Endodermal cell (in vitro differentiated cells): ENCODE measurements at regions not wholly inside any gene's neighbourhood (a gene's known extent, or its start where the extent isn't known, plus 50 kb on each side); places are given as distances from the start of the nearest gene placed in this dataset.
A peak's percentile ranks its signal among the peaks of the same experiment; 100 is the strongest.

Source experiments
- DNase-seq: peaks from one replicate; pipeline ENCODE4 v3.0.0-alpha.2; 2017
- H3K27ac ChIP-seq: 2 replicates; pipeline ENCODE4 v1.5.1; 2013; ENCODE audit warnings: mild to moderate bottlenecking, low read depth, low read length, moderate library complexity
- H3K27me3 ChIP-seq: 2 replicates; pipeline ENCODE4 v1.6.1; 2013; ENCODE audit warnings: mild to moderate bottlenecking, low read length, moderate library complexity; ENCODE audit not compliant: insufficient read depth, control insufficient read depth, poor library complexity, severe bottlenecking
- H3K36me3 ChIP-seq: 2 replicates; pipeline ENCODE4 v1.7.0; 2013; ENCODE audit warnings: mild to moderate bottlenecking, low read length, moderate library complexity; ENCODE audit not compliant: control insufficient read depth, insufficient read depth
- H3K4me1 ChIP-seq: one replicate; pipeline ENCODE4 v1.7.0; 2013; ENCODE audit warnings: low read length; ENCODE audit not compliant: control insufficient read depth, insufficient read depth
- H3K4me3 ChIP-seq: 2 replicates; pipeline ENCODE4 v1.5.1; 2013; ENCODE audit warnings: mild to moderate bottlenecking, low read length, moderate library complexity
- H3K9ac ChIP-seq: 2 replicates; pipeline ENCODE4 v1.6.1; 2013; ENCODE audit warnings: mild to moderate bottlenecking, low read length, moderate library complexity; ENCODE audit not compliant: poor library complexity, severe bottlenecking; ENCODE audit errors: extremely low read depth
- H3K9me3 ChIP-seq: 2 replicates; pipeline ENCODE4 v1.6.1; 2013; ENCODE audit warnings: mild to moderate bottlenecking, low read length, moderate library complexity; ENCODE audit not compliant: control insufficient read depth
- H3K27ac Mint-ChIP-seq: 2 replicates; pipeline ENCODE4 v1.8.0; 2020; ENCODE audit warnings: mixed read lengths
- H3K27me3 Mint-ChIP-seq: 2 replicates; pipeline ENCODE4 v1.8.0; 2021; ENCODE audit warnings: mild to moderate bottlenecking, mixed read lengths; ENCODE audit not compliant: insufficient read depth
- H3K36me3 Mint-ChIP-seq: 2 replicates; pipeline ENCODE4 v1.8.0; 2020; ENCODE audit warnings: low read depth, mixed read lengths
- H3K4me1 Mint-ChIP-seq: 2 replicates; pipeline ENCODE4 v1.8.0; 2020; ENCODE audit warnings: mixed read lengths
- H3K4me3 Mint-ChIP-seq: 2 replicates; pipeline ENCODE4 v1.8.0; 2020; ENCODE audit warnings: mild to moderate bottlenecking, moderate library complexity, mixed read lengths
- H3K9me3 Mint-ChIP-seq: 2 replicates; pipeline ENCODE4 v1.8.0; 2020; ENCODE audit warnings: mild to moderate bottlenecking, mixed read lengths
- WGBS, 2 experiments: methylation state at CpG; one replicate each; pipeline versions ENCODE4 v1.1.5 to v1.1.7; 2013; ENCODE audit warnings: missing lambda C conversion rate in 2 of 2, mixed read lengths in 1 of 2; ENCODE audit not compliant: insufficient coverage in 1 of 2, insufficient read length in 1 of 2; 5-methylcytosine and 5-hydroxymethylcytosine counted together
- TF ChIP-seq, protein P1 (sequence below): fragments of 200-600 bp; sonication (generic); conservative IDR thresholded peaks from 2 replicates; pipeline ENCODE4 v1.5.0; 2021; ENCODE audit warnings: antibody characterized with exemption, mild to moderate bottlenecking

DNA sequence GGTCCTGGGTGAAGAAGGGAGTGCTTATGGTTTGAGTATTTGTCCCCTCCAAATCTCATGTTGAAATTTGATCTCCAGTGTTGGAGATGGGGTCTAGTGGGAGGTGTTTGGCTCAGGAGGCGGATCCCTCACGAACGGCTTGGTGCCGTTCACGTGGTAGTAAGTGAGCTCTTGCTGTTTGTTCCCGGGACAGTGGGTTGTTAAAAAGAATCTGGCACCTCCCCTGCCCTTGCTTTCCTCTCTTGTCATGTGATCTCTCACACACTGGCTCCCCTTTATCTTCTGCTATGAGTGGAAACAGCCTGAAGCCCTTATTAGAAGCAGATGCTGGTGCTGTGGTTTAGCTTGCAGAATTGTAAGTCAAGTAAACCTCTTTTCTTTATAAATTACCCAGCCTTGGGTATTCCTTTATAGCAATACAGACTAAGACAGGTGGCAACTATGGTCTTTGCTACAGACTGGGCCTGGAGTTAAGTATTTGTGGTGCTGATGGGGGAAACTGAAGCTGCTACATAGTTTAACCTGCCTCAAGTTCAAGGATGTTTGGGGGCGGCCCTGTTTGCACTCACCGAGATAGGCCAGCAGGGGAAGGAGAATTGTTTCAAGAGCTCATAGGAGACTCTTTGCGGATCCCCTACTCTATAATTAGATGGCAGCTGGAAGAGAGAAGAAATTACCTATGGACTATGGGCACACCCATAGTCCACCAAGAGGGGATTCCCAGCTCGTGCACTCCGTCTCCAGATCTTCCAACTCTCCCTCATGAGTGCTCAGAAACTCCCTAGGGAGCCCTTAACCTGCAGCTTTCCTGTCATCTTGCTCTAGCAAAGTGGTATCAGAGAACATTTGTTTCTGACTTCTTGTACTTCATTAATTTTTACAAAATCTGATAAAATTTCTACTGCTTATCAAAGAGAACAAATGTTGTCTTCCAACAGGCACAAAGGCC, 164.6 kb downstream of the SLC15A5 start:
- H3K4me1 ChIP-seq = peaks cover 4% of the 10 kb centered on the region
- TF ChIP-seq, protein P1, sequence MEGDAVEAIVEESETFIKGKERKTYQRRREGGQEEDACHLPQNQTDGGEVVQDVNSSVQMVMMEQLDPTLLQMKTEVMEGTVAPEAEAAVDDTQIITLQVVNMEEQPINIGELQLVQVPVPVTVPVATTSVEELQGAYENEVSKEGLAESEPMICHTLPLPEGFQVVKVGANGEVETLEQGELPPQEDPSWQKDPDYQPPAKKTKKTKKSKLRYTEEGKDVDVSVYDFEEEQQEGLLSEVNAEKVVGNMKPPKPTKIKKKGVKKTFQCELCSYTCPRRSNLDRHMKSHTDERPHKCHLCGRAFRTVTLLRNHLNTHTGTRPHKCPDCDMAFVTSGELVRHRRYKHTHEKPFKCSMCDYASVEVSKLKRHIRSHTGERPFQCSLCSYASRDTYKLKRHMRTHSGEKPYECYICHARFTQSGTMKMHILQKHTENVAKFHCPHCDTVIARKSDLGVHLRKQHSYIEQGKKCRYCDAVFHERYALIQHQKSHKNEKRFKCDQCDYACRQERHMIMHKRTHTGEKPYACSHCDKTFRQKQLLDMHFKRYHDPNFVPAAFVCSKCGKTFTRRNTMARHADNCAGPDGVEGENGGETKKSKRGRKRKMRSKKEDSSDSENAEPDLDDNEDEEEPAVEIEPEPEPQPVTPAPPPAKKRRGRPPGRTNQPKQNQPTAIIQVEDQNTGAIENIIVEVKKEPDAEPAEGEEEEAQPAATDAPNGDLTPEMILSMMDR = peak; percentile 63
- 12 to 42% methylated on average over 3 to 11 of the region's 11 CpGs for WGBS, 2 experiments
- no peak overlapping the region for H3K9ac ChIP-seq
- H3K9me3 ChIP-seq = no peaks in the 10 kb centered on the region
- DNase-seq = peak; percentile 88
- Mint-ChIP-seq H3K27me3 (no peaks in the 10 kb centered on the region), H3K9me3 (no peaks in the 10 kb centered on the region), H3K27ac (peak overlapping the region; percentile 71), H3K4me3 (peak overlapping the region; percentile 42), H3K36me3 (no peaks in the 10 kb centered on the region), H3K4me1 (peaks cover 33% of the 10 kb centered on the region)
- H3K27me3 ChIP-seq = no peaks in the 10 kb centered on the region
- H3K27ac ChIP-seq = no peak overlapping the region
- H3K4me3 ChIP-seq = no peak overlapping the region
- no peaks in the 10 kb centered on the region for H3K36me3 ChIP-seq

DNA sequence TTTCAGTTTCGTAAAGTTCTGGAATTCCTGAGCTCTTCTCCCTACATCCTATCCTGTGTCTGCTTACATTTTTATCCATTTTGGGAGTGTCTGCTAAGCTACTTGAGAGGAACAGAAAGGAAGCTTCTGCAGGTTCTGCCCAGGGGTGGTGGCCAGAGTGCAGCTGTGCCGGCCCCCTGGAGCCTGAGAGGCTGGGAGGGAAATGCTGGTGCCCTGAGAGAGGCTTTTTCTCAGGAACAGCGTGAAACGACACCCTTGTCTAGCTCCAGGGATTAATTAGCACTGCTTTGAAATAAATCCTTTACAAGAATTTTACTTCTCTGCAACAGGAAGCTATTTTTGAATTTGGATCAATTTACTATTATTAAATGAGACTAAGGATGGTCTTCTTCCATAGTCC, 165.4 kb downstream of the SLC15A5 start:
- H3K36me3 Mint-ChIP-seq = no peaks in the 10 kb centered on the region
- peak overlapping the region; percentile 42 for H3K4me3 Mint-ChIP-seq
- Histone ChIP-seq H3K4me1 (peaks cover 4% of the 10 kb centered on the region), H3K9ac (no peak overlapping the region), H3K9me3 (no peaks in the 10 kb centered on the region), H3K27ac (no peak overlapping the region), H3K4me3 (no peak overlapping the region), H3K27me3 (no peaks in the 10 kb centered on the region), H3K36me3 (no peaks in the 10 kb centered on the region)
- WGBS, 2 experiments = 56 to 60% methylated on average over 3 to 4 of the region's 4 CpGs
- TF ChIP-seq, protein P1 = no peak
- H3K27ac Mint-ChIP-seq = peak overlapping the region; percentile 71
- DNase-seq = peak; percentile 69
- H3K4me1 Mint-ChIP-seq = peaks cover 34% of the 10 kb centered on the region
- no peaks in the 10 kb centered on the region for H3K27me3 Mint-ChIP-seq
- H3K9me3 Mint-ChIP-seq = no peaks in the 10 kb centered on the region

DNA sequence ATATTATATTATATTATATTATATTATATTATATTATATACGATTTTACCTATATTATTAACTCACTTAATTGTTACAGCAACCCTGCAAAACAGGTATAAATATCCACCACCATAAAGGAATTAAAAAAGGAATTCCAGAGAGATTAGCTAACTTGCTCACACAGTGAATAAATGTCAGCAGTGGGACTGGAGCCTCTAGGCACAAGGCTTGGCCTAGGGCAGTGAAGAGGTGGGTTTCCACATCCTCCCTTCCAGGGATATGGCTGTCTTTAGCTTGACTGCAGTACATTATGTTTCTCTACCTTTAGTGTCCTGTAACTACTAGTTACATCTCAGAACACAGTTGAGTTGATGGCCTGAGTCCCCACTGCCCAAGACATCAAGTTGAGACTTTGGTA, 166.9 kb downstream of the SLC15A5 start:
- no peaks in the 10 kb centered on the region for H3K27me3 Mint-ChIP-seq
- H3K4me3 ChIP-seq = no peak overlapping the region
- H3K9ac ChIP-seq = no peak overlapping the region
- peaks cover 34% of the 10 kb centered on the region for H3K4me1 Mint-ChIP-seq
- no peak for DNase-seq
- no peaks in the 10 kb centered on the region for H3K36me3 ChIP-seq
- TF ChIP-seq, protein P1 = no peak
- H3K4me3 Mint-ChIP-seq = no peak overlapping the region
- no peaks in the 10 kb centered on the region for H3K27me3 ChIP-seq
- H3K9me3 ChIP-seq = no peaks in the 10 kb centered on the region
- H3K27ac ChIP-seq = no peak overlapping the region
- H3K4me1 ChIP-seq = peaks cover 4% of the 10 kb centered on the region
- no peaks in the 10 kb centered on the region for H3K36me3 Mint-ChIP-seq
- no CpG with 5 or more reads among the region's 1 CpG for WGBS, 2 experiments
- H3K9me3 Mint-ChIP-seq = peaks cover 4% of the 10 kb centered on the region
- no peak overlapping the region for H3K27ac Mint-ChIP-seq
